NT2/D1 (cell line): ENCODE measurements at regions not wholly inside any gene's neighbourhood (a gene's known extent, or its start where the extent isn't known, plus 50 kb on each side); places are given as distances from the start of the nearest gene placed in this dataset.
A peak's percentile ranks its signal among the peaks of the same experiment; 100 is the strongest.

Experiments
- DNase-seq: peaks from one replicate; pipeline ENCODE4 v3.0.0-alpha.2; 2011; ENCODE audit warnings: low read depth, low spot score
- H3K27me3 ChIP-seq: 2 replicates; pipeline ENCODE4 v1.6.0; 2011; ENCODE audit warnings: mild to moderate bottlenecking; ENCODE audit not compliant: insufficient read length, insufficient read depth
- H3K36me3 ChIP-seq: 2 replicates; pipeline ENCODE4 v1.6.1; 2011; ENCODE audit warnings: mild to moderate bottlenecking, low read length, mixed read lengths; ENCODE audit not compliant: insufficient read depth, insufficient read length
- H3K4me1 ChIP-seq: 2 replicates; pipeline ENCODE4 v1.5.1; 2011; ENCODE audit not compliant: insufficient read depth, insufficient read length
- H3K4me3 ChIP-seq: 2 replicates; pipeline ENCODE4 v1.5.1; 2011; ENCODE audit warnings: low read depth; ENCODE audit not compliant: insufficient read length
- H3K9ac ChIP-seq: 2 replicates; pipeline ENCODE4 v1.6.0; 2011; ENCODE audit warnings: low read depth; ENCODE audit not compliant: insufficient read length
- H3K9me3 ChIP-seq: 2 replicates; pipeline ENCODE4 v1.5.1; 2011; ENCODE audit warnings: mild to moderate bottlenecking, low read length; ENCODE audit not compliant: insufficient read depth
- SUZ12 ChIP-seq: IDR thresholded peaks from 2 replicates; pipeline ENCODE4 v1.6.1; 2011; ENCODE audit not compliant: insufficient read length, insufficient read depth; ENCODE audit errors: extremely low read depth
- YY1 ChIP-seq: IDR thresholded peaks from 2 replicates; pipeline ENCODE4 v1.6.1; 2011; ENCODE audit not compliant: insufficient read length, insufficient read depth
- ZNF274 ChIP-seq: IDR thresholded peaks from 2 replicates; pipeline ENCODE4 v1.6.1; 2011; ENCODE audit warnings: mild to moderate bottlenecking, low read depth, low read length

GRCh38 chr1:238833919-238834318, 552.4 kb upstream of the CHRM3 start:
- Histone ChIP-seq H3K36me3 (no peaks in the 10 kb centered on the region), H3K27me3 (no peaks in the 10 kb centered on the region), H3K4me1 (no peaks in the 10 kb centered on the region), H3K9me3 (peaks cover 43% of the 10 kb centered on the region), H3K4me3 (no peak overlapping the region), H3K9ac (no peak overlapping the region)
- TF ChIP-seq SUZ12: no peak
- TF ChIP-seq YY1: no peak
- no peak for TF ChIP-seq ZNF274
- DNase-seq: no peak

DNA sequence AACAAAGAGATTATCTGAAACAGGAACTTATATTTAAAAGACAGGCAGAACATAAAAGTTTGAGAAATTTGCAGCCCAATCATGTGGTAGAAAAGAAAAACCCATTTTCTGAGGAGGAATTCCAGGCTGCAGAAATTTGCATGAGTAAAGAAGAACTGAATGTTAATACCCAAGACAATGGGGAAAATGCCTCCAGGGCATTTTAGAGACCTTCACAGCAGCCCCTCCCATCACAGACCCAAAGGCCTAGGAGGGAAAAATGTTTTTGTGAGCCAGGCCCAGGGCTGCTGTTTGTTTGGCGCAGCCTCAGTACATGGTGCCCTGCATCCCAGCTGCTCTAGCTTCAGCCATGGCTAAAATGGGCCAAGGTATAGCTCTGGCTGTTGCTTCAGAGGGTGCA, 554.3 kb upstream of the CHRM3 start:
- TF ChIP-seq ZNF274 (no peak), SUZ12 (no peak), YY1 (no peak)
- Histone ChIP-seq H3K27me3 (no peaks in the 10 kb centered on the region), H3K4me3 (no peak overlapping the region), H3K9ac (no peak overlapping the region), H3K9me3 (peaks cover 43% of the 10 kb centered on the region), H3K4me1 (no peaks in the 10 kb centered on the region), H3K36me3 (no peaks in the 10 kb centered on the region)
- peak; percentile 81 for DNase-seq

DNA sequence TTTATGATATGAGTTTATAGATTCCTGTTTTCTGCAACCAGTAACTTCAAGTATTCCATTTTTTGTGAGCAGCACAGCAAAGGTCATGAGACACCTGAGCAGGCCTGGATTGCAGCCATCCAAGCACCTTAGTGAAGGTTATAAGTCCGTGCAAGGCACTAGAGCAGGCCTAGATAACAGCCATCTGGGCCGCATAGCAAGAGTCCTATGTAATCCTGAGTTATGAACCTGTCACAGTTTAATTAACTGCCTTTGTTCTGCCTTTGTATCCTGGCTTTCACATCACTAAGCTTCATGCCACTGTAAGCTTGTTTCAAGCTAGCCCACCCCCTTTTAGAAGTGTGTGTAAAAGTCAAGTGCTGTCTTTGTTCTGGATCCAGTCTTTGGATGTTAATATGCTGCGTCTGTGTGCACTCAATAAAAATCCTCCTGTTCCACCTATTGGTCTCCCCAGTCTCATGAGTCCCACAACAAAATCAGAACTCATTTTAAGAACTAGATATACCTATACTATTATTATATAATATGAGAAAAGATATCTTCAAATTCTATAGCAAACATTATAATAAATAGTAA, 556.2 kb upstream of the CHRM3 start:
- DNase-seq: no peak
- Histone ChIP-seq H3K27me3 (no peaks in the 10 kb centered on the region), H3K4me3 (no peak overlapping the region), H3K9me3 (peaks cover 43% of the 10 kb centered on the region), H3K36me3 (no peaks in the 10 kb centered on the region), H3K9ac (no peak overlapping the region), H3K4me1 (no peaks in the 10 kb centered on the region)
- TF ChIP-seq YY1: no peak
- TF ChIP-seq ZNF274: no peak
- TF ChIP-seq SUZ12: no peak

DNA sequence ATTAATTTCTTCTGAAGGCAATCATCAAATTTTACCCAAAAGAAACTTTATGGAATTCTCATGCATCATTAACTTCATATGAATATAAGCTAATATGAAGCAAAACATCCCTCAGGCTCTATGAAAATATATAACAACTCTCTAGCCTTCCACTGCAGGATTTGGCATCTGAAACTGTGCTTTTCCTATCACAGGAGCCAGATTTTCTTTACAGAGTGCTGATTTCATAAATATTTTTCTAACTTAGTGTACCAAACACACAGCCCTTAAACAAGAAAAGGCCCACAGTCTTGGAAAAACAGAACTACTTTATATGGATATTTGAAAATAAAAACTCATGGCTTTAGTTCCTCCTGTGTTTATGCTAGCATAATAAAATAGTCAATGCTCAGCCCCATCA, 559.5 kb upstream of the CHRM3 start:
- TF ChIP-seq SUZ12 (no peak), ZNF274 (no peak), YY1 (no peak)
- Histone ChIP-seq H3K4me1 (no peaks in the 10 kb centered on the region), H3K9ac (no peak overlapping the region), H3K9me3 (peaks cover 34% of the 10 kb centered on the region), H3K36me3 (no peaks in the 10 kb centered on the region), H3K27me3 (no peaks in the 10 kb centered on the region), H3K4me3 (no peak overlapping the region)
- no peak for DNase-seq

- H3K36me3 ChIP-seq: no peaks in the 10 kb centered on the region
- no peak for TF ChIP-seq YY1
- TF ChIP-seq SUZ12: no peak
- TF ChIP-seq ZNF274: no peak
- DNase-seq: no peak
- peaks cover 18% of the 10 kb centered on the region; the same call in 1 of the 2 replicates for H3K9me3 ChIP-seq
- H3K4me3 ChIP-seq: no peak overlapping the region
- no peaks in the 10 kb centered on the region for H3K27me3 ChIP-seq
- no peak overlapping the region for H3K9ac ChIP-seq
- H3K4me1 ChIP-seq: no peaks in the 10 kb centered on the region
Measured at GRCh38 chr1:238823416-238823815, 563.0 kb upstream of the CHRM3 start.

DNA sequence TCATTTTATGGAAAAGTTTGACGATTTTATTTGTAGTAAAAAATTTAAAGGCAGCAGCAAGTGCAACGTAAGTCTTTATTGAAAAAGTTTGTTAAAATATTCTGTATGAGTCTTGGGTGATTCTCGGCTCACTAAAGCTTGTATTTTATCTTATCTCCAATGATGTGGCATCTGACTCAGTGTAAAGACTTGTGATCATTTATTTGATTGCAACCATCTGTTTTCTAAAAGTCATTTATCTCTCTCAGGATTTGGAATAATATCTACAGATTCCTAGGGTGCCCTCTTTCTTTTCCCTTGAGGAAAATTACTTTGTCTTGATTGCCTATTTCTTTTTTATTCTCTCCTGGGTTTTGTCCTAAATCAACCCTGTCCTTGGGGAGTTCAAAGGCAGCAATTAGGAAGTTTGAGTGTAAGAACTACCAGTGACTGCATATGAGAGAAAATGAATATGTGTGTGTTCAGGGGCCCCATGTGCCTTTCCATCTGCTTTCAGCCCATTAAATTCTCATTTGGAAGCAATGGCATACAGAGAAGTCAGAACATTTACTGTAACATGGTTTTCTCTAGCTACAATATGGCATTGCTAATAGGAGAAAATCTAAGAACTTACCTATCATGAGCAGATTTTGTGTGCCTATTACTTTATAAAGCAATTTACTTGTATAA, 575.0 kb upstream of the CHRM3 start:
- no peaks in the 10 kb centered on the region for H3K27me3 ChIP-seq
- no peak overlapping the region for H3K9ac ChIP-seq
- H3K9me3 ChIP-seq: no peaks in the 10 kb centered on the region
- TF ChIP-seq SUZ12 (no peak), ZNF274 (no peak), YY1 (no peak)
- H3K36me3 ChIP-seq: no peaks in the 10 kb centered on the region
- no peaks in the 10 kb centered on the region for H3K4me1 ChIP-seq
- no peak overlapping the region for H3K4me3 ChIP-seq
- no peak for DNase-seq

DNA sequence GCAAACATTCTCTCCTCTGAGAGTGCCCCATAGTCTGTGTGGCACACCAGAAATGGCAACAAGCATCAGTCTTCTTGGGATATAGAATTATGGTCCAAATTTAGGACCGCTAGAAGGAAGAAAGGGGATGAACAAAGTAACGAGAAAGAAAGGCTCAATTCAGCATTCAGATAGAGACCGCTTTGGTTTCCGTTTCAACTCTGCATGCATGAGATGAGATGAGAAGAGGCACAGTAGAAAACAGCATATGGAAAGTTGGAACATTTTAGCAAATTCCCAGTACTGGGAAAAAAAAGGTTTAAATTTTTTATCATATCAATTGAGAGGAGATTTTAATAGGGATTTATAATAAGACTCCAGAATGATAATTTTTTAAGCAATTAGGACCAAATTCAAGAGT, 595.5 kb upstream of the CHRM3 start:
- no peak for TF ChIP-seq ZNF274
- Histone ChIP-seq H3K36me3 (no peaks in the 10 kb centered on the region), H3K9me3 (no peaks in the 10 kb centered on the region), H3K4me1 (no peaks in the 10 kb centered on the region), H3K4me3 (no peak overlapping the region), H3K9ac (no peak overlapping the region), H3K27me3 (no peaks in the 10 kb centered on the region)
- no peak for DNase-seq
